Liver (tissue), 8 donors: ENCODE measurements at regions not wholly inside any gene's neighbourhood (a gene's known extent, or its start where the extent isn't known, plus 50 kb on each side); places are given as distances from the start of the nearest gene placed in this dataset.

Experiments
- DNase-seq: peaks from one replicate; pipeline ENCODE4 v3.0.0-alpha.2; 2017; ENCODE audit warnings: low spot score
- H3K27ac ChIP-seq, 2 donors: one replicate each; pipeline ENCODE4 v1.7.0; 2013; ENCODE audit warnings: inconsistent platforms in 2 of 2, low read length in 2 of 2, control low read depth in 1 of 2, low read depth in 1 of 2, mild to moderate bottlenecking in 1 of 2
- H3K27me3 ChIP-seq, 4 donors: one replicate each; pipeline versions ENCODE4 v1.6.1 to v1.7.0; 2013; ENCODE audit warnings: low read length in 3 of 4, inconsistent platforms in 1 of 4, mild to moderate bottlenecking in 1 of 4, moderate library complexity in 1 of 4; ENCODE audit not compliant: control insufficient read depth in 4 of 4, insufficient read depth in 4 of 4
- H3K36me3 ChIP-seq, 4 donors: one replicate each; pipeline versions ENCODE4 v1.6.1 to v1.7.0; 2013; ENCODE audit warnings: low read length in 3 of 4, mild to moderate bottlenecking in 3 of 4, low read depth in 1 of 4, moderate library complexity in 1 of 4; ENCODE audit not compliant: control insufficient read depth in 4 of 4, insufficient read depth in 3 of 4
- H3K4me1 ChIP-seq, 4 donors: one replicate each; pipeline versions ENCODE4 v1.6.1 to v1.7.0; 2013; ENCODE audit warnings: low read length in 3 of 4, mild to moderate bottlenecking in 3 of 4, moderate library complexity in 1 of 4; ENCODE audit not compliant: control insufficient read depth in 4 of 4, insufficient read depth in 4 of 4
- H3K4me3 ChIP-seq, 3 donors: one replicate each; pipeline versions ENCODE4 v1.6.1 to v1.7.0; 2013; ENCODE audit warnings: low read length in 3 of 3, control low read depth in 1 of 3, low read depth in 1 of 3, mild to moderate bottlenecking in 1 of 3
- H3K9ac ChIP-seq, 2 donors: one replicate each; pipeline ENCODE4 v1.7.0; 2013; ENCODE audit warnings: low read length in 2 of 2, mild to moderate bottlenecking in 2 of 2, moderate library complexity in 2 of 2, control low read depth in 1 of 2, low read depth in 1 of 2
- H3K9me3 ChIP-seq, 4 donors: one replicate each; pipeline versions ENCODE4 v1.6.1 to v1.7.0; 2013; ENCODE audit warnings: low read length in 3 of 4; ENCODE audit not compliant: control insufficient read depth in 4 of 4
- EGR1 ChIP-seq, 2 donors: IDR thresholded peaks; 2 replicates each; pipeline ENCODE4 v1.6.1; 2016 to 2018; ENCODE audit warnings: antibody characterized with exemption in 2 of 2, low read depth in 2 of 2
- FOXA1 ChIP-seq: IDR thresholded peaks from 2 replicates; pipeline ENCODE4 v1.6.1; 2016; ENCODE audit warnings: antibody characterized with exemption
- FOXA2 ChIP-seq: IDR thresholded peaks from 2 replicates; pipeline ENCODE4 v1.6.1; 2016; ENCODE audit warnings: antibody characterized with exemption
- GABPA ChIP-seq, 2 donors: IDR thresholded peaks in 1 of 2; conservative IDR thresholded peaks in 1 of 2; 2 replicates each; pipeline ENCODE4 v1.6.1; 2016; ENCODE audit warnings: antibody characterized with exemption in 2 of 2, mild to moderate bottlenecking in 1 of 2, moderate library complexity in 1 of 2
- HNF4A ChIP-seq, 2 donors: conservative IDR thresholded peaks; 2 replicates each; pipeline ENCODE4 v1.6.1; 2016; ENCODE audit warnings: antibody characterized with exemption in 2 of 2, mild to moderate bottlenecking in 2 of 2
- HNF4G ChIP-seq: IDR thresholded peaks from 2 replicates; pipeline ENCODE4 v1.6.1; 2016; ENCODE audit warnings: antibody characterized with exemption
- JUND ChIP-seq, 2 donors: IDR thresholded peaks; 2 replicates each; pipeline ENCODE4 v1.6.1; 2016; ENCODE audit warnings: antibody characterized with exemption in 2 of 2
- NR2F2 ChIP-seq: IDR thresholded peaks from 2 replicates; pipeline ENCODE4 v1.6.1; 2016; ENCODE audit warnings: antibody characterized with exemption
- RAD21 ChIP-seq, 2 donors: IDR thresholded peaks; 2 replicates each; pipeline ENCODE4 v1.6.1; 2016; ENCODE audit warnings: antibody characterized with exemption in 2 of 2, mild to moderate bottlenecking in 2 of 2
- RXRA ChIP-seq, 2 donors: IDR thresholded peaks; 2 replicates each; pipeline ENCODE4 v1.6.1; 2017 to 2018; ENCODE audit warnings: antibody characterized with exemption in 2 of 2, mild to moderate bottlenecking in 1 of 2
- SP1 ChIP-seq: IDR thresholded peaks from 2 replicates; pipeline ENCODE4 v1.6.1; 2018; ENCODE audit warnings: antibody characterized with exemption, mild to moderate bottlenecking
- TAF1 ChIP-seq: conservative IDR thresholded peaks from 2 replicates; pipeline ENCODE4 v1.6.1; 2016; ENCODE audit warnings: antibody characterized with exemption, mild to moderate bottlenecking
- YY1 ChIP-seq: IDR thresholded peaks from 2 replicates; pipeline ENCODE4 v1.6.1; 2016; ENCODE audit warnings: antibody characterized with exemption, mild to moderate bottlenecking
- WGBS: extraction: QIAGEN DNeasy Blood & Tissue Kit; methylation state at CpG from one replicate; pipeline ENCODE4 v1.1.7; 2013; 5-methylcytosine and 5-hydroxymethylcytosine counted together
- TF ChIP-seq, protein P1 (sequence below): IDR thresholded peaks from 2 replicates; pipeline ENCODE4 v1.6.1; 2016; ENCODE audit warnings: antibody characterized with exemption
- TF ChIP-seq, protein P2 (sequence below): IDR thresholded peaks from 2 replicates; pipeline ENCODE4 v1.6.1; 2016; ENCODE audit warnings: antibody characterized with exemption
- TF ChIP-seq, protein P3 (sequence below): IDR thresholded peaks from 2 replicates; pipeline ENCODE4 v1.6.1; 2016; ENCODE audit warnings: antibody characterized with exemption
- TF ChIP-seq, protein P4 (sequence below): fragments of 150-350 bp; IDR thresholded peaks from 2 replicates; pipeline ENCODE4 v1.5.1; 2017; ENCODE audit warnings: improper control_type of control experiment, low read depth, low read length; ENCODE audit not compliant: missing input control
- donor health status: healthy.
- donor health status: healthy.
- donor health status: healthy.
- donor health status: healthy.
- donor health status: healthy.

DNA sequence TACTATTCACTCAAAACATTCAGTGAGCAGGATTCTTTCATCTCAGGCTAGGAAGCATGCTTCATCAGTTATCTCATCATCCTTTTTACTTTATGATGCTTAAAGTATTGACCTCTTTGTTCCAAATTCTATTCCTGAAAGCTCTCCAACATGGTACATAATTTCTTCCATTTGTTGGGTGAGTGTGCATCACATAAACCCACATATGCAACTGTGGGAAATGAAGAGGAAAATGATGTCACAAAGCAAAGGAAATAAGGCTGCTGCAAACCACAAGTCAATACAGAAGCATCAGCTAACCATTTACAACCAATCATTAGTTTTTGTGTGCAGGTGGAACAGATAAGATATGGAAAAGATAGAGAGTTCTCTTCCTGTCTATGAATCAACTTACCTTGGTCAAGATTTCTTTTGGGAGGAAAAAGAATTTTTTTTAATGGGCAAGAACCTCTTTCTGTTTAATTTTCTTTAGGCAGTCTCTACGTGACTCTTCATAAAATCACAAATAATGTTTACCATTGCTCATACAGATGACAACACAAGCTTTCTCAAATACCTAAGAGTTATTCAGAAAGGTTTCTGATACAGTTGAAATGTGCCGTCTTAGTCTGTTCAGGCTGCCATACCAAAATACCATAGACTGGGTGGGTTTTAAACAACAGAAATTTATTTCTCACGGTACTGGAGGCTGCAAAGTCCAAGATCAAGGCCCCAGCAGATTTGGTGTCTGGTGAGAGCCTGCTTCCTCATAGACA is 259.9 kb downstream of the ADGRG6 start:
- Histone ChIP-seq H3K27ac (no peak overlapping the region), H3K4me1 (no peaks in the 10 kb centered on the region), H3K4me3 (no peak overlapping the region), H3K9me3 (no peaks in the 10 kb centered on the region), H3K27me3 (no peaks in the 10 kb centered on the region), H3K36me3 (no peaks in the 10 kb centered on the region), H3K9ac (no peak overlapping the region)
- TF ChIP-seq, protein P1, sequence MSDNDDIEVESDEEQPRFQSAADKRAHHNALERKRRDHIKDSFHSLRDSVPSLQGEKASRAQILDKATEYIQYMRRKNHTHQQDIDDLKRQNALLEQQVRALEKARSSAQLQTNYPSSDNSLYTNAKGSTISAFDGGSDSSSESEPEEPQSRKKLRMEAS, result no peak
- TF ChIP-seq, protein P2, sequence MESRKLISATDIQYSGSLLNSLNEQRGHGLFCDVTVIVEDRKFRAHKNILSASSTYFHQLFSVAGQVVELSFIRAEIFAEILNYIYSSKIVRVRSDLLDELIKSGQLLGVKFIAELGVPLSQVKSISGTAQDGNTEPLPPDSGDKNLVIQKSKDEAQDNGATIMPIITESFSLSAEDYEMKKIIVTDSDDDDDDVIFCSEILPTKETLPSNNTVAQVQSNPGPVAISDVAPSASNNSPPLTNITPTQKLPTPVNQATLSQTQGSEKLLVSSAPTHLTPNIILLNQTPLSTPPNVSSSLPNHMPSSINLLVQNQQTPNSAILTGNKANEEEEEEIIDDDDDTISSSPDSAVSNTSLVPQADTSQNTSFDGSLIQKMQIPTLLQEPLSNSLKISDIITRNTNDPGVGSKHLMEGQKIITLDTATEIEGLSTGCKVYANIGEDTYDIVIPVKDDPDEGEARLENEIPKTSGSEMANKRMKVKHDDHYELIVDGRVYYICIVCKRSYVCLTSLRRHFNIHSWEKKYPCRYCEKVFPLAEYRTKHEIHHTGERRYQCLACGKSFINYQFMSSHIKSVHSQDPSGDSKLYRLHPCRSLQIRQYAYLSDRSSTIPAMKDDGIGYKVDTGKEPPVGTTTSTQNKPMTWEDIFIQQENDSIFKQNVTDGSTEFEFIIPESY, result no peak
- TF ChIP-seq FOXA1, result no peak
- no peak for TF ChIP-seq JUND (IDR thresholded peaks at IDR 0.05)
- TF ChIP-seq HNF4G, result no peak
- no peak for TF ChIP-seq RAD21 (IDR thresholded peaks at IDR 0.05)
- TF ChIP-seq, protein P3, sequence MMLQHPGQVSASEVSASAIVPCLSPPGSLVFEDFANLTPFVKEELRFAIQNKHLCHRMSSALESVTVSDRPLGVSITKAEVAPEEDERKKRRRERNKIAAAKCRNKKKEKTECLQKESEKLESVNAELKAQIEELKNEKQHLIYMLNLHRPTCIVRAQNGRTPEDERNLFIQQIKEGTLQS, result no peak
- TF ChIP-seq FOXA2, result no peak
- no peak for DNase-seq
- 92% methylated on average over 3 of the region's 3 CpGs for WGBS

DNA sequence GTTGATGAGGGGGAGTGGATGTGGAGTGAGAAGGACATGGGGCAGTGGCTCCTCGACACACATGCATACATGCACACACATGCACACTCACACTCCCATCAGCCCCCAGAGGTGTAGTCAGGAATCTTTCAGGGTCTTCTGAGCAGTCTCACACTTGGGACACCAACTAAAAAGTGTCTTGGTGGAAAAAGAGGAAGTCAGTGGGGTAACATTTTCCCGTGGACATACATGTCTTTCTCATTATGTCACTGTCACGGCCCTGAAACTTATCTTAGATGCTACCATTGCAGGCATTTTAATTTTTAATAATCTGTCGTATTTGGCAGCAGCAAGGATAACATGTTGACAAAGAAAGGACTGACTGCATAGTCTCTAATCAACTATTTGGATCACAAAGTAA is 261.1 kb downstream of the ADGRG6 start:
- DNase-seq, result no peak
- Histone ChIP-seq H3K9ac (no peak overlapping the region), H3K4me1 (peaks cover 0 to 3% (median 1%) of the 10 kb centered on the region in 4 donors), H3K27me3 (no peaks in the 10 kb centered on the region), H3K36me3 (no peaks in the 10 kb centered on the region), H3K4me3 (no peak overlapping the region), H3K9me3 (no peaks in the 10 kb centered on the region), H3K27ac (no peak overlapping the region)
- WGBS, result 91% methylated on average over 4 of the region's 4 CpGs
- TF ChIP-seq, protein P3, result no peak
- TF ChIP-seq JUND (IDR thresholded peaks at IDR 0.05), result no peak
- TF ChIP-seq NR2F2, result no peak
- TF ChIP-seq TAF1, result no peak
- no peak for TF ChIP-seq RXRA (IDR thresholded peaks at IDR 0.05)
- TF ChIP-seq FOXA1, result no peak
- no peak for TF ChIP-seq HNF4A (conservative IDR thresholded peaks at IDR 0.05)
- no peak for TF ChIP-seq RAD21 (IDR thresholded peaks at IDR 0.05)
- TF ChIP-seq YY1, result no peak

DNA sequence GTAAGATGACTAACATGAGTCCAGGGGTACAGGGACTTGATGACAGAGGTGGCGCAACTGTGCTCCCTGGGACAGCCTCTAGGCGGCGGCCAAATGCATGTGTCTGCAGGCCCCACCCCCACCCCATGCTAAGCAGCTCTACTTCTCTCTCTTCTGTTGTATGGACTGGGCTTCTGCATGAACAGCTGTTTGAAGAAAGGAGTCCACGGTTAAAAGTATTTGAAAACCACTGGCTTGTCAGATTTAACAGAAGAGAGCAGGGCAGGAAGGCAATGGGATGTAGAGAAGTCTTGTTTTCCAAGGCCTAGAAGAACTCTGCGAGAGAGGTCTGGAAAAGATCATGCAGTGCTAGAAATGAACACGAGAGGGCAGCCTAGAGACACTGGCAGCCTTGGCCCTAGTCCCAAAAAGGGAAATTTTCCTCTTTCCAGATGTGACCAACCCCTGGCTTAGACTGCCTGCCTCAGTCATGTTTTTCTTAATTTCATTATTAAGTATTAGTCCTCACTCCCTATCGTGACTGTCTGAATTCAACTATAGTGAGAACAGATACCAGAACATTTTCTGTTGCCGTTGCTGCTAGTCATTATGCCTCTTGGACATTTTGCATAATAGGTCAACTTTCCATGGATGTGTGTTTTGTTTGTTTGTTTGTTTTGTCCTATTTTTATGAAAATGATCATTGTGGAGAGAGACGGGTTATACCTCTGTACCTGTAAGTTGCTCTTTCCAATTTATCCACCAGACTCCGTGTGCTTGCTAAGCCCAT is 265.0 kb downstream of the ADGRG6 start:
- Histone ChIP-seq H3K27me3 (no peaks in the 10 kb centered on the region), H3K27ac (no peak overlapping the region), H3K36me3 (no peaks in the 10 kb centered on the region), H3K9ac (no peak overlapping the region), H3K4me3 (no peak overlapping the region), H3K4me1 (peaks cover 0 to 3% (median 1%) of the 10 kb centered on the region in 4 donors), H3K9me3 (no peaks in the 10 kb centered on the region)
- DNase-seq, result peak; percentile 65
- 63% methylated on average over 10 of the region's 10 CpGs for WGBS
- TF ChIP-seq FOXA2 (no peak), YY1 (no peak), RXRA (IDR thresholded peaks at IDR 0.05) (no peak), SP1 (no peak), EGR1 (IDR thresholded peaks at IDR 0.05; ENCODE audit: low read depth in 2 of 2) (no peak), GABPA (IDR thresholded peaks at IDR 0.05 in 1 of 2, conservative IDR thresholded peaks at IDR 0.05 in 1 of 2) (no peak)
- TF ChIP-seq, protein P2, result no peak
- TF ChIP-seq, protein P1, result no peak
- TF ChIP-seq, protein P3, result no peak
- TF ChIP-seq, protein P4, sequence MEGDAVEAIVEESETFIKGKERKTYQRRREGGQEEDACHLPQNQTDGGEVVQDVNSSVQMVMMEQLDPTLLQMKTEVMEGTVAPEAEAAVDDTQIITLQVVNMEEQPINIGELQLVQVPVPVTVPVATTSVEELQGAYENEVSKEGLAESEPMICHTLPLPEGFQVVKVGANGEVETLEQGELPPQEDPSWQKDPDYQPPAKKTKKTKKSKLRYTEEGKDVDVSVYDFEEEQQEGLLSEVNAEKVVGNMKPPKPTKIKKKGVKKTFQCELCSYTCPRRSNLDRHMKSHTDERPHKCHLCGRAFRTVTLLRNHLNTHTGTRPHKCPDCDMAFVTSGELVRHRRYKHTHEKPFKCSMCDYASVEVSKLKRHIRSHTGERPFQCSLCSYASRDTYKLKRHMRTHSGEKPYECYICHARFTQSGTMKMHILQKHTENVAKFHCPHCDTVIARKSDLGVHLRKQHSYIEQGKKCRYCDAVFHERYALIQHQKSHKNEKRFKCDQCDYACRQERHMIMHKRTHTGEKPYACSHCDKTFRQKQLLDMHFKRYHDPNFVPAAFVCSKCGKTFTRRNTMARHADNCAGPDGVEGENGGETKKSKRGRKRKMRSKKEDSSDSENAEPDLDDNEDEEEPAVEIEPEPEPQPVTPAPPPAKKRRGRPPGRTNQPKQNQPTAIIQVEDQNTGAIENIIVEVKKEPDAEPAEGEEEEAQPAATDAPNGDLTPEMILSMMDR, result peak; percentile 80
